ENCODE measurements at regions not wholly inside any gene's neighbourhood (a gene's known extent, or its start where the extent isn't known, plus 50 kb on each side); places are given as distances from the start of the nearest gene placed in this dataset.
"Not testable (repeated sequence)": the region's sequence is repeated elsewhere in the genome, so short reads cannot be mapped to it uniquely, and the experiment has no call there.

- no peak for TF ChIP-seq CTCF (IDR thresholded peaks at IDR 0.05; ENCODE audit: low read depth, low read length)
- no peaks in the 10 kb centered on the region for H3K9me3 ChIP-seq (ENCODE audit: severe bottlenecking)
- no peak for DNase-seq
- H3K4me3 ChIP-seq (ENCODE audit: low read depth, low read length) = no peak overlapping the region
- H3K27ac ChIP-seq = no peak overlapping the region
- H3K36me3 ChIP-seq = no peaks in the 10 kb centered on the region
- H3K27me3 ChIP-seq (ENCODE audit: insufficient read depth, low read depth, severe bottlenecking) = no peaks in the 10 kb centered on the region
Observed at GRCh38 chr18:6537475-6537874, 122.8 kb upstream of the L3MBTL4 start.

DNA sequence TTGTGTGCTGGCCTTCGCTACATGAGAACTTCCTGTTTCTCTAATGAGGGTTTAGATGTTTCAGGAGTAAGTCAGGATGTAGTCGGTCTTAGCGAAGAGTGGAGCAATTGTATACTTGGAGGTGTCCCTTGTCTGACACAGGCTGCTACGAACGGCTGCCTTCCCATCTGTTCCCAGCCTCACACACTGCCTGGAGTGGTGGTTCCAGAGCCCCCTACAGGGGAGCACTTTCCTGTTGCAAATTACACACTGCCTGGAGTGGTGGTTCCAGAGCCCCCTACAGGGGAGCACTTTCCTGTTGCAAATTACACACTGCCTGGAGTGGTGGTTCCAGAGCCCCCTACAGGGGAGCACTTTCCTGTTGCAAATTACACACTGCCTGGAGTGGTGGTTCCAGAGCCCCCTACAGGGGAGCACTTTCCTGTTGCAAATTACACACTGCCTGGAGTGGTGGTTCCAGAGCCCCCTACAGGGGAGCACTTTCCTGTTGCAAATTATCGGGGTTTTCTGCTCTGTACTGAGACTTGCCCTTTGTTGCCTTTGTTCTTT lies 126.5 kb upstream of the L3MBTL4 start:
- not testable (repeated sequence) for H3K36me3 ChIP-seq; H3K27me3 ChIP-seq (ENCODE audit: insufficient read depth, low read depth, severe bottlenecking); H3K9me3 ChIP-seq (ENCODE audit: severe bottlenecking); H3K4me3 ChIP-seq (ENCODE audit: low read depth, low read length); H3K27ac ChIP-seq
- DNase-seq = peak; percentile 54
- peak; percentile 32; the same call in 1 of the 2 replicates for TF ChIP-seq CTCF (IDR thresholded peaks at IDR 0.05; ENCODE audit: low read depth, low read length)

- Histone ChIP-seq H3K9me3 (ENCODE audit: severe bottlenecking) (no peaks in the 10 kb centered on the region), H3K27me3 (ENCODE audit: insufficient read depth, low read depth, severe bottlenecking) (no peaks in the 10 kb centered on the region), H3K27ac (no peak overlapping the region), H3K36me3 (no peaks in the 10 kb centered on the region), H3K4me3 (ENCODE audit: low read depth, low read length) (no peak overlapping the region)
- TF ChIP-seq CTCF (IDR thresholded peaks at IDR 0.05; ENCODE audit: low read depth, low read length) = no peak
- no peak for DNase-seq
Observed at GRCh38 chr18:6542296-6542695, 127.6 kb upstream of the L3MBTL4 start.

- H3K4me3 ChIP-seq (ENCODE audit: low read depth, low read length) = no peak overlapping the region
- no peak overlapping the region for H3K27ac ChIP-seq
- TF ChIP-seq CTCF (IDR thresholded peaks at IDR 0.05; ENCODE audit: low read depth, low read length) = peak; percentile 35; the same call in 1 of the 2 replicates
- DNase-seq = no peak
- no peaks in the 10 kb centered on the region for H3K36me3 ChIP-seq
- no peaks in the 10 kb centered on the region for H3K27me3 ChIP-seq (ENCODE audit: insufficient read depth, low read depth, severe bottlenecking)
- no peaks in the 10 kb centered on the region for H3K9me3 ChIP-seq (ENCODE audit: severe bottlenecking)
Observed at GRCh38 chr18:6543330-6543908, 128.7 kb upstream of the L3MBTL4 start.

GRCh38 chr18:6546229-6546628 lies 131.5 kb upstream of the L3MBTL4 start:
- Histone ChIP-seq H3K4me3 (ENCODE audit: low read depth, low read length) (no peak overlapping the region), H3K36me3 (no peaks in the 10 kb centered on the region), H3K9me3 (ENCODE audit: severe bottlenecking) (no peaks in the 10 kb centered on the region), H3K27me3 (ENCODE audit: insufficient read depth, low read depth, severe bottlenecking) (no peaks in the 10 kb centered on the region), H3K27ac (no peak overlapping the region)
- DNase-seq = no peak
- TF ChIP-seq CTCF (IDR thresholded peaks at IDR 0.05; ENCODE audit: low read depth, low read length) = no peak

DNA sequence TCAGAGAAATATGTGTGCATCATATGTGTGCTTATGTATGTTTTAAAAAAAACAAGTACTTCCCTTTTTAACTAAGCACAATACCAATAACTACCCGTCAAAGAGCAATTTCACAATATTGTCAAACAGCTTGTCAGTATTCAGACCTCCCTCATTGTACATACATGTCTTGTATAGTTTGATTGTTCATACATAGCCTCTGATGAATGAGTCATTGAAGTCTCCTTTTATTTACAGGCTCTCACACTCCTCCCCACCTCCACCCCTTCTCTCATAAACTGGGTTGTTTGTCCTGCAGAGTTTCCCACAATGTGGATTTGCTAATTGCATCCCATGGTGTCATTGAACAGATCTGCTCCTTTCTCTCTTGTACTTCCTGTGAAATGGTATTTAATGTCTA lies 132.8 kb upstream of the L3MBTL4 start:
- DNase-seq = no peak
- TF ChIP-seq CTCF (IDR thresholded peaks at IDR 0.05; ENCODE audit: low read depth, low read length) = no peak
- Histone ChIP-seq H3K36me3 (no peaks in the 10 kb centered on the region), H3K27ac (no peak overlapping the region), H3K27me3 (ENCODE audit: insufficient read depth, low read depth, severe bottlenecking) (no peaks in the 10 kb centered on the region), H3K9me3 (ENCODE audit: severe bottlenecking) (no peaks in the 10 kb centered on the region), H3K4me3 (ENCODE audit: low read depth, low read length) (no peak overlapping the region)
